ENCODE measurements at regions not wholly inside any gene's neighbourhood (a gene's known extent, or its start where the extent isn't known, plus 50 kb on each side); places are given as distances from the start of the nearest gene placed in this dataset.

- TF ChIP-seq CTCF (IDR thresholded peaks at IDR 0.05; ENCODE audit: low read length) = no peak
- TF ChIP-seq EZH2phosphoT487 (IDR thresholded peaks at IDR 0.05; ENCODE audit: low read length) = no peak
- TF ChIP-seq EZH2 (optimal IDR thresholded peaks at IDR 0.05; ENCODE audit: low read depth, low read length) = no peak
These were observed 641.2 kb upstream of the VSTM2A start for GRCh38 chr7:53900856-53901528.

Measured in MM.1S (cell line).